NB4 (cell line): ENCODE measurements at regions not wholly inside any gene's neighbourhood (a gene's known extent, or its start where the extent isn't known, plus 50 kb on each side); places are given as distances from the start of the nearest gene placed in this dataset.

Experiments
- CTCF ChIP-seq: IDR thresholded peaks from one replicate; pipeline ENCODE4 v1.5.1; 2012; ENCODE audit warnings: low read depth, low read length
- POLR2A ChIP-seq: IDR thresholded peaks from 2 replicates; pipeline ENCODE4 v1.6.1; 2011; ENCODE audit warnings: mild to moderate bottlenecking; ENCODE audit not compliant: insufficient read length; ENCODE audit errors: extremely low read depth

GRCh38 chr2:63699549-63699839, 110.7 kb downstream of the MDH1 start:
- TF ChIP-seq CTCF (no peak), POLR2A (no peak)
